HG02852 (cell line): ENCODE measurements at regions not wholly inside any gene's neighbourhood (a gene's known extent, or its start where the extent isn't known, plus 50 kb on each side); places are given as distances from the start of the nearest gene placed in this dataset.
"Not testable (repeated sequence)": the region's sequence is repeated elsewhere in the genome, so short reads cannot be mapped to it uniquely, and the experiment has no call there.

Experiments
- ATAC-seq: cut with Tn5 transposase; IDR thresholded peaks from one replicate; pipeline ENCODE4 v1.9.1; 2021; ENCODE audit warnings: mild to moderate bottlenecking, moderate library complexity; ENCODE audit not compliant: unreplicated experiment

DNA sequence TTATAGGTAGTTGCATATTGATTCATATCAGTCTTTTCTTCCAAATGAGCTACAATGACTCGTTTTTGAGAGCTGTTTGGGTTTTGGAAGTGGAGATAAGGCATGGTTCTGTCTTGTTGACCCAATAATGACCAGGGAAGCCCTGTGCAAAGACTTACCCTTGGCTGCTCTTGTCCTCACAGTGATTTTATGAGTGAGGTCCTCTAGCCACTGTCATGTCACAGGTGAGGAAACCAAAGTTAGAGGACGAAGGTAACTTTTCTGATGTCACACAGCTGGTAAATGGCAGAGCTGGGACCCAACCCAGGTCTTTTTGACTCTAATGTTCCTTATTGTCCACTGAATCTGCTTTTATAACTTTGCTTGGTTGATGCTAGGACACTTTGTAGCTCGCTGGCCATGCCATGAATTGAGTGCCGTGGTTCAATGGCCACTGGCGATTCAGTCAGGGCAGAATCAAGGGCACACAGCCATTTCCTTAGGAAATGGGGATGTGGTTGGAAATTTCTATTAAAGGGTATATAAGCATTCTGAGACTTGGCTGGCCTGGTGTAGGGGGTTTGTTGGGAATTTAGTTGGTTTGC lies 249.1 kb downstream of the GOLGA6L6 start:
- ATAC-seq: not testable (repeated sequence)

DNA sequence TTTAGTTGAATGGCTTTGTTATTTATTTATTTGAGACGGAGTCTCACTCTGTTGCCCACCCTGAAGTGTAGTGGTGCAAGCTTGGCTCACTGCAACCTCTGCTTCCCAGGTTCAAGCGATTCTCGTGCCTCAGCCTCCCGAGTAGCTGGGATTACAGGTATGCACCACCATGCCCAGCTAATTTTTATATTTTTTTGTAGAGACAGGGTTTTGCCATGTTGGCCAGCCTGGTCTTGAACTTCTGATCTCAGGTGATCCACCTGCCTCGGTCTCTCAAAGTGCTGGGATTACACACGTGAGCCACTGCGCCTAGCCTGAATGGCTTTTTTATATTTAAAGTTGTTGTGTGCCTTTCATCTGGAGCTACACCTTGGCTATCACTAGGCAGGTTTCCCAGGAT lies 250.0 kb downstream of the GOLGA6L6 start:
- not testable (repeated sequence) for ATAC-seq

DNA sequence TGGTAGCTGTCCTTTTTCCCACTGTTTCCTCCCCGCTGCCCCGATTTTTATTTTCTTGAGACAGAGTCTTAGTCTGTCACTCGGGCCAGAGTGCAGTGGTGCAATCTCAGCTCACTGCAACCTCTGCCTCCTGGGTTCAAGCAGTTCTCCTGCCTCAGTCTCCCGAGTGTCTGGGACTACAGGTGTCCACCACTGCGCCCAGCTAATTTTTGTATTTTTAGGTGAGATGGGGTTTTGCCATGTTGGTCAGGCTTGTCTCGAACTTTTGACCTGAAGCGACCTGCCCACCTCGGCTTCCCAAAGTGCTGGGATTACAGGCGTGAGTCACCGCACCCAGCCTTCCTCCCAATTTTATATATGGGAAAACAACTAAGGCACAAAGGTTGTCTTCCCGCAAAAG lies 251.0 kb downstream of the GOLGA6L6 start:
- ATAC-seq: not testable (repeated sequence)

DNA sequence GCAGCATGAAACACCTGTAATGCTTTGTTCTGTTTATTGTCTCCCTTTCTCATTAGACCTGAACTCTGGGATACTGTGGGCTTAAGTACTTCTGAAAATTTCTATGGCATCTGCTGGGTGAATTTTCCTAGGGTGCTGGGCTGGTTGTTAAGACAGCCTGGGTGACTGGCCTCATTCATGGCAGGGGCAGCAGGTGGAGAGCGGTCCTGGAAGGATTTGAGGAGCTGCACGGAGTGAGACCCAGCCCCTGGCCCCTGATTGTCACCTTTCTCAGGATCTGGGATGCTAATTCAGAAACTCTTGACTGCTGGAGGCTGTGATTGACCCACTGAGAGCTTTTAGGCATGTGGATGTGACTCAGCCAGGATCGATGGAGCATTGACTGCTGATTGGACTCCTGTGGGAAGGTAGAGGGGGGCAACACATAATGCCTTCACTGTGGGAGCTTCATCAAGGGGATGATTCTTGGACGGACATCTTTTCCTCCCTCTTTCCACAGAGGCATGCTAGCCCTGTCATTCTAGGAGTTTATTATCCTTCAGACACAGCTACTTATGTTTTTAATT lies 252.0 kb downstream of the GOLGA6L6 start:
- ATAC-seq: not testable (repeated sequence)

DNA sequence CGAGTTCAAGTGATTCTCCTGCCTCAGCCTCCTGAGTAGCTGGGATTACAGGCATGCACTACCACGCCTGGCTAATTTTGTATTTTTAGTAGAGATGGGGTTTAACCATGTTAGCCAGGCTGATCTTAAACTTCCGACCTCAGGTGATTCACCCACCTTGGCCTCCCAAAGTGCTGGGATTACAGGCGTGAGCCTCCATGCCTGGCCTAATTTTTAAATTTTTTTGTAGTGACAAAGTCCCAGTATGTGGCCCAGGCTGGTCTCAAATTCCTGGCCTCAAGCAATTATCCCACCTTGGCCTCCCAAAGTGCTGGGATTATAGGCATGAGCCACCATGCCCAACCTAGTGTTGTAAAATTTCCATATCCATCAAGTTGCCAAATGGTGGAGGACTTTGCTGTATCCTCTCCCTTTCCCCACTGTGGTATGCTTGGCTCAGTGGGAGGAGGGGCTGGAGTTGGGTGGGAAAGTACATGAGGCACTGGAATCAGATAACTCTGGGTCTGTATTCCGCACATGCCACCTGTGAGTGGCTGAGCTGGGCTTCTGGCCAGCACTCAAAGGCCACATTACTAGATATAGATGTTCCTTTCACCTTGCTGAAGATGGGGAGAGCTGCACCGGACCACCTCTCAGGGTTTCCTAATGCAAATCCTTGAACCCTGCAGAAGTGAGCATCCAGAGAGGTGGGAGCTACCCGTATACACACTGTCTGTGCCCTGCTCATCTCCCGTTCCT lies 252.6 kb downstream of the GOLGA6L6 start:
- not testable (repeated sequence) for ATAC-seq

DNA sequence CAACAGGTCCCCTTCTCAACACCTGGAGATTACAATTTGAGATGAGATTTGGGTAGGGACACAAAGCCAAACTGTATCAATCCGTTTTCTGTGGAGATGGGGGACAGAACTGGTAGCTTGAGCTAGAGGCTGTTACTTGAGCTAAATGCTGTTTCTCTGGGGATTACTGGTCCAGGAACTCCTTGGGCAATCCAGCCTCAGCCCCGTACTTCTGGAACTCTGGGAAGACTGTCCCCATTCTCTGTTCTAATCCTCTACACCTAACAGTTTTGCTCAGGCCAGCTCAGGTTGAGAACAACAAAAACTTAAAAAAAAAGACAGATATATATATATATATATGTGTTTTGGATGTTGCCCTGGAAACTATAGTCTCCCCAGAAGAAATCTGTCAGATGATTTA lies 255.0 kb downstream of the GOLGA6L6 start:
- ATAC-seq: not testable (repeated sequence)

DNA sequence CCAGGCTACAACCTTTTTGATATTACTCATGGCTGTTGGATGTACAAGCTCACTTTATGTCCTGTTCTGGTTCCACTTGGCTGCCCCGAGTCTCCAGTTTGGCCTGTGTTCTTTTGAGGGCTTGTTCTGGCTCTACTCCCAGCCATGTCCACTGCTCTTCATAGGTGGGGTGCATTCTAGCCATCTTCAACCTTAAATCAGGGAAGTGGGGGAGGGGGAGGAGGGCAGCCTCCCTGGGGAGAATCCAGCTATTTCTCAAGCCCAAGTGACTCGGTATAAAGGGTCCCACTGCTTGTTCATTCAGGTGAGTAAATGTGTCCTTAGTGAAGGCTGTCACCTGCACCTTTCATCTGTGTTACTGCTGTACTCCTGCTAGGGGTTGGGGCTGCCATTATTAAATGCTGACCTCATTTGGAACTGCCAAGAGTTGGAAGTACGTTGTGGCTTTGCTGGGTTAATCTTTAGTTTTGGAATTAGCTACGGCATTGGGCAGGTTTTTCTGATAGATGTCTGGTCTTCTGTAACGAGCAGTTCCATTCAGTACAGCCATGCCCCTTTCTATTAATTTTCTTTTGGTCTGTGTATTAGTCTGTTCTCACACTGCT lies 255.8 kb downstream of the GOLGA6L6 start:
- ATAC-seq: not testable (repeated sequence)

DNA sequence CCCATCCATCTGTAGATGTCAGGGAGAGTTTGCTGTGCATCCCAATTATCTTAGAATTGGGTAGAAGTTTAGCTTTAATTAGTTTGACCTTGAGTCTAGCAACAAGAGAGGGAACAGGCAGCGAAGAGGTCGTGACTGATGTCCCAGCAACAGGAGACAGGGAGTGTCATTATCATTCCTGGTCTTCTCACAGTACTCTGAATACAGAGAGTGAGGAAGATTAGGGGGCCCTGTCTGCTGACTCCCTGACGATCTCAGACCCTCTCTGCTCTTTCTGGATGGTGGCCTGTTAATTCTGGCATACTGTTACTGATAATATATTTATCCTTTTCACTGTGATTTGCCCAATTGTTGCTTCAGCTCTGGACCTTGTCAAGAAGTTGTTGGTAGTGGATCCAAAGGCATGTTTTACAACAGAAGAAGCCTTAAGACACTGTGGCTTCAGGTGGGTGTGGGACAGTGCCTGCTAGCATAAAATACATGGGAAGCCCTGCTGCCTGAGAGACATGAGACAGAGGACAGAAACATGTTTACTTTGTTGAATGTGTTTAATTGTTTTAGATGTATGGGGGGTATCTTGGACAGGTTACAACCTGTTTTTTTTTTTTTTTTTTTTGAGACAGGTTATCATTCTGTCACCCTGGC lies 256.6 kb downstream of the GOLGA6L6 start:
- not testable (repeated sequence) for ATAC-seq

DNA sequence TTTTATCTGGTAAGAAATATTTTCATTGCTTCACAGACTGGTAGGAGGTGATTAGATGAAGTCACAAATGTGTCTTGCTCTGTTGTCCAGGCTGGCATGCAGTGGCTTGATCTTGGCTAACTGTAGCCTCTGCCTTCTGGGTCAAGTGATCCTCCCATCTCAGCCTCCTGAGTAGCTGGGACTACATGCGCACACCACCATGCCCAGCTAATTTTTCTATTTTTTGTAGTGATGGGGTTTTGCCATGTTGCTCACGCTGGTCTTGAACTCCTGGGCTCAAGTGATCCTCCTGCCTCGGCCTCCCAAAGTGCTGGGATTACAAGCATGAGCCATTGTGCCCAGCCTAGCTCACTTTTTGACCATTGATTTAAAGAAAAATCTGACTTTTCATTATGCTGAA lies 257.9 kb downstream of the GOLGA6L6 start:
- not testable (repeated sequence) for ATAC-seq

DNA sequence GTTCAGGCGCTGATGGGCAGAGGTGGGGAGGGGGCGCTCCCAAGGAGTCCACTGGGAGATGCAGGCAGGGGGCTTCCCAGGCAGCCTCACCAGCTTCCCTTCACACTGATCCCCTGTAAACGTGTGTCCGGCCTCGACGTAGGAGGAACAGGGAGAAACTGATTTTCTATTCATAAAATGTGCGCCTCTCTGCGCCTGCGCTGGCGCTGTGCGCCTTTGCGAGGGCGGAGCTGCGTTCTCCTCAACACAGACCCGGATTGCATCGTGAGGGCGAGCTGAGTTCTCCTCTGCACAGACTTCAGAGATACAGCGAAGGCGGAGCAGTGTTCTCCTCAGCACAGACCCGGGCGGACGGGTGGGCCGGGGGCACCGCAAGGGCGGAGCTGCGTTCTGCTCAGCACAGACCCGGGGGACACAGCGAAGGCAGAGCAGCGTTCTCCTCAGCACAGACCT lies 259.1 kb downstream of the GOLGA6L6 start:
- not testable (repeated sequence) for ATAC-seq

DNA sequence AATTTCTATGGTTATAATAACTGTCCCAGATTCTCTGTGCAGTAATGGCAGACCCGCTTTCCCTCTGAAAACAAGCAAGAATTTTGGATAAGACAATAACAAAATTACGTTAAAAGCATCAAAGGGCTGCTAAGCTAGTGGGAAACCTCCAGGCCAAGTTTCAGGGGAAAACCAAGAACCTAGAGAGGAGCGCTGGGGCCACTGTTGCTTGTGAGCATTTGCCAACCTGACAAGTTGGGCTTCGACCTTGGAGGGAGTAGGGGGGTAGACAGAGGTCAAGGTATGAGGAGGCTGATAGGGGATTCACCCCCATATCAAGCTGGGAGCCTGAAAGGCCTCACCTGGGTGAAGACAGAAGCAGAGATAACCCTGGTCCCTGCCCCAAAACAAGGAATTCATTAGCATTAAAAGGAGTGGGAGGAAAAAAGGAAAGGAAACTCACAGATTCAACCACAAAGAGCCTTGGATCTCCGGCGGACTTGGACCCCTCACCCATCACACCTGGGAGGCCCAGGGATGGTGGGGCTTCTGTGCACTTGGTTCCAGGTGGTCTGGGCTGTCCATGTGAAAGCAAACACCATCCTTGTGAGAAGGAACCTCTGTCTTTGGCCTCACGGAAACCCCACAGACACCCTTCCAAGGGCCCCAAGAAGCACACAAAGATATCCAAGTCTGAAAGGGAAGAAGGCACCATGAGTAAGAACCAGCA lies 259.9 kb downstream of the GOLGA6L6 start:
- not testable (repeated sequence) for ATAC-seq

DNA sequence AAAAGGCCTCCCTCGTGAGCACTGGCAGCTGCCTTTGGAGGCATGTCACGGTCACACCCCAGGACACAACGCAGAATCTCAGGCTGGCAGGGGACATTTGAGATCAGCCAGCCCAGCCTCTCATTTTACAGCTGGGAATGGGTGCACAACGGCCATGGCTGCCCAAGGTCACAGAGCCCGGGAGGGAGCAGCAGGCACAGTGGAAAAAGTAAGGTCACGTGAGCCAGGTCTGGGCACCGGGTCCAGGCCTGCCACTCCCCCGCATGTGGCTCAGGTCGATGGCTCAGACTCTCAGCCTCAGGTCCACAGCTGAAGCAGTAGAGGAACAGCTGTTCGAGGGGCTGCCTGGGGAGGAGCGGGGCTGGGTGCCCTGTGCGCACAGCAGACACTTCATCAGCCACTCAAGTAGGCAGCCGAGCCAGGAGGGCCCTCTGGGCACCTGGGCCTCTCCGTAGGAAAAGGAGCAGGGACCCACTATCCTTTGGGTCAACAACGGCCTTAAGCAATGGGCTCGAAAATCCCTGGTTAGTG lies 260.6 kb downstream of the GOLGA6L6 start:
- ATAC-seq: no peak

DNA sequence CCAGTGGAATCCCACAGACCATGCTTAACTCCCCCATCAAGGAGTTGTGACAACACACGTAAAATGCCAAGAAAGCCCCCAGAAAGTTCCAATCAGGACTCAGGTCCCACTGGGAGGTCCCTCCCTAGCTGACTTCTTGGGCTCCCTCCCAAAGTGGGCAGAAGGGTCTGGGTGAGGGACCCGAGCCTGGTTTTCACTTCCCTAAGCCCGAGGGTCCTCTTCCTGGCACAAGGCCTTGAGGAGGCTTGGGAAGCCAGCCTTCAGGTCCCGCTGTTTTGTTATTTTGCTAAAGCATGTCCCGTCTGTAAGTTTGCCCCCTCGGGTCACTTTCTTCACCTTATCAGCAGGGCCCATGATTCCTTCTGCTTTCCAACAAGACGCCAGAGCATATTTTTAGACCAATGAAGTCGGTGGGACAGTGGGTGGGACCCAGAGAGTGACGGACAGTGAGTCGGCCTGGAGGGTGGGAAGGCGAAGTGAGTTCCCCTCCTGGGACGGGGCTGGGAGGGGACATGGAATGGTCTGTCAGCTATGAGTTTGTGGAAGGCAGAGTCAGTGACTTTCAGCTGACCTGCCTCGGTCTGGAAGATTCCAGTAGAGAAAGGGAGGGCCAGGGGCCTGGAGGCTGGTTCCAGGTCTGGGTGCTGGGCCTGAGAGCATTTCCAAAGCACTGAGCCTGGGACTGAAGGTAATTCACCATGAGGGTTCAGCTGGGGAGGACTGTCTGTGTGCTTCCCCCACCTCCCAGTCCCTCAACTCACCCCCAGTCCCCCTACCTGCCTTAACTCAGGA lies 261.3 kb downstream of the GOLGA6L6 start:
- ATAC-seq: not testable (repeated sequence)

DNA sequence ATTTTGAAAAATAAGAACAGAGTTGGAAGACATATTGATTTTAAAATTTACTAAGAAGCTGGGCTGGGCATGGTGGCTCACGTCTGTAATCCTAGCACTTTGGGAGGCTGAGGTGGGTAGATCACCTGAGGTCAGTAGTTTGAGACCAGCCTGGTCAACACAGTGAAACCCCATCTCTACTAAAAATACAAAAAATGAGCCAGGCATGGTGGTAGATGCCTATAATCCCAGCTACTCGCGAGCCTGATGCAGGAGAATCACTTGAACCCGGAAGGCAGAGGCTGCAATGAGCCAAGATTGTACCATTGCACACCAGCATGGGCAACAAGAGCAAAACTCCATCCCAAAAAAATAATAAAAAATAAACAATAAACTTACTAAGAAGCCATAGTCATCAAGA lies 262.5 kb downstream of the GOLGA6L6 start:
- ATAC-seq: not testable (repeated sequence)

DNA sequence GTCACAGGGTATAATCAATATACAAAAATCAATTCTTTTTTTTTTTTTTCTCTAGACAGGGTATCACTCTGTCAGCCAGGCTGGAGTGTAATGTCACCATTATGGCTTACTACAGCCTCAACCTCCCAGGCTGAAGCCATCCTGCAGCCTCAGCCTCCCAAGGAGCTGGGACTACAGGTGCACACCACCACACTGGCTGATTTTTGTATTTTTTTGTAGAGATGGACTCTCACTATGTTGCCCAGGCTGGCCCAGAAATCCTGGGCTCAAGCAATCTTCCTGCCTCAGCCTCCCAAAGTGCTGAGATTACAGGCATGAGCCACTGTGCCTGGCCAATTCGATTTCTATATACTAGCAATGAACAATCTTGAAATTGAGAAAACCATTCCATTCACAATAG lies 263.2 kb downstream of the GOLGA6L6 start:
- ATAC-seq: not testable (repeated sequence)

DNA sequence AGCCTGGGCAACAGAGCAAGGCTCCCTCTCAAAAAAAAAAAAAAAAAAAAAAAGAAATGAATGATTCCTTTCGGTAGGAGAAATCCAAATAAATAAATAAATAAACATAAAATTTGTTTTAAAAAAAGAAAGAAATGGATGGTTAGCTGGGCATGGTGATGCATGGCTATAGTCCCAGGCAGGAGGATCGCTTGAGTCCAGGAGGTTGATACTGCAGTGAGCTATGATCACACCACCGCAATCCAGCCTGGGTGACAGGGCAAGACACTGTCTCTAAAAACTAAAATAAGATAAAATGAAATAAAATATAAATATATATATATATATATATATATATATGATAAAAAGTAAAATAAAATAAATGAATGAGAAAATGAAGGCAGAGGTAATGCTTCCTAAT lies 264.1 kb downstream of the GOLGA6L6 start:
- not testable (repeated sequence) for ATAC-seq

DNA sequence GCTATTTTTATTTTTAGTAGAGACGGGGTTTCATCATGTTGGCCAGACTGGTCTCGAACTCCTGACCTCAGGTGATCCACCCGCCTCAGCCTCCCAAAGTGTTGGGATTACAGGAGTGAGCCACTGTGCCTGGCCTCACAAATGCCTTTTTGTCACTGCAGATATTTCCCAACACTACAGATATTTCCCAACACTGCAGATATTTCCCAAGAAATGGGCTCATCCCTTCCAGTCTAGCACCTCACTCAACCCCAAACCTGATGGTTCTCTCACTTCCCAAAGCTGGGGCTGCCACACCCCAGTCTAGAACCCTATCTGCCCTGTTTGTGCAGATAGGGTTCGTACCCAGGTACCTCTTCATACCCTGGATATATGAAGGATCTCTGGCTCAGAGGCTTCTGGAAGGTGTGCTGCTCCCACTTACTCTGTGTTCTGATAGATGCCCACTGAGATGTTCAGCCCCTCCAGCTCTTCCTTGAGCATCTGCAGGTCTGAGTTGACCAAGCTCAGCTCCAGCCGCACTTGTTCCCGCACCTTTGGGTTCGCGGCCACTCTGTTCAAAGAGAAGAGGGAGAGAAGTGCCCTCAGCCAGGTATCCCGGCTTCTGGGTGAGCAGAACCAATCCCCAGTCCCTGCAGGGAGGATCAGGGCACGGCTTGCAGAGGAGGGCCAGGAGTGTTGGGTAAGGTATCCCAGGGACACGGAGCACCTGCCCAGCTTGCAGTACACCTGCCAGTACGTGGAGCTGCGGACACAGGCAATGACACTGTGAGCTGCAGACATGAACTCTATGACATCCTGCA lies 265.1 kb downstream of the GOLGA6L6 start:
- not testable (repeated sequence) for ATAC-seq

DNA sequence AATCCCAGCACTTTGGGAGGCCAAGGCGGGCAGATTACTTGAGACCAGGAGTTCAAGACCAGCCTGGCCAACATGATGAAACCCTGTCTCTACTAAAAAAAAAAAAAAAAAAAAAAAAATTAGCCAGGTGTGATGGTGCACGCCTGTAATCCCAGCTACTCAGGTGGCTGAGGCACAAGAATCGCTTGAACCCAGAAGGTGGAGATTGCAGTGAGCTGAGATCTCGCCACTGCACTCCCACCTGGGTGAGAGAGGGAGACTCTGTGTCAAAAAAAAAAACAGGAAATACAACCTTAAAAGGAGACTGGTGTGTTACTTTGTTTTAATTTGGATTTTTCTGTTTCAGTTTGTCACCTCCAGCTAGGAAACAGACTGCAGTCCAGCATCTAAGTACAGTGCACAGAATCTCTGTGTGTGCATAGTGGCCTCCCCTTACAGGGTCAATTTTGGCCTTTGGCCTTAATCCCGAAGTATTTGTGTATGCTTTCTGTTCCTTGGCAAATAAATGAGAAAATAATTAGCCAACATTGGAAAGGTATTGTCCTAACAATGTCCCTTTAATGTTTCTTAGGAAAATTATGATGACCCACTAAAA lies 266.1 kb downstream of the GOLGA6L6 start:
- not testable (repeated sequence) for ATAC-seq
